HepG2 (cell line): ENCODE measurements at regions not wholly inside any gene's neighbourhood (a gene's known extent, or its start where the extent isn't known, plus 50 kb on each side); places are given as distances from the start of the nearest gene placed in this dataset.

Experiments
- ATAC-seq: fragments of 200-7000 bp; cut with Tn5 transposase; 3 replicates; pipeline ENCODE4 v1.9.1; 2020; ENCODE audit warnings: mild to moderate bottlenecking, moderate library complexity
- BruUV-seq: library from RNA; stranded (reverse); fragments of 400-500 nt; replicated peaks from 2 replicates; lab custom pipeline; 2021; lab: Mats Ljungman, UMichigan
- CTCF ChIA-PET: fragments of 300-600 bp; formaldehyde crosslinking; extraction: SDS; loops from one replicate; lab custom pipeline; 2021; ENCODE audit warnings: low total read pairs, inconsistent platforms, low intra/inter-chr PET ratio; lab: Yijun Ruan, JAX
- POLR2A ChIA-PET: fragments of 350-600 bp; sonication (Branson Sonifier 250); formaldehyde crosslinking; loops from one replicate; lab custom pipeline; 2020; ENCODE audit warnings: antibody characterized with exemption, inconsistent platforms; lab: Yijun Ruan, JAX
- DNase-seq: peaks from one replicate; pipeline ENCODE4 v3.0.0-alpha.2; 2015; ENCODE audit warnings: low spot score
- FAIRE-seq: peaks from 3 replicates; lab custom pipeline; 2011; peaks lifted over from hg19 to GRCh38; lab: Jason Lieb, UNC
- H2AFZ ChIP-seq: one replicate; pipeline ENCODE4 v1.6.1; 2011; ENCODE audit warnings: low read length, inconsistent platforms
- H3K27ac ChIP-seq: fragments of 300-600 bp; 3 replicates; pipeline ENCODE4 v1.8.0; 2011; ENCODE audit warnings: mixed run types, mild to moderate bottlenecking, mixed read lengths, low read length, inconsistent platforms; ENCODE audit not compliant: insufficient read depth; ENCODE audit errors: extremely low read length
- H3K27me3 ChIP-seq, 2 experiments: fragments of 200-600 bp in 1 of 2; 2 replicates in 1 of 2; 3 replicates in 1 of 2; pipeline versions ENCODE4 v1.6.0 to v1.8.0; 2011; ENCODE audit warnings: low read length in 2 of 2, mild to moderate bottlenecking in 2 of 2, moderate library complexity in 2 of 2, inconsistent platforms in 1 of 2; ENCODE audit not compliant: insufficient read depth in 2 of 2, control insufficient read depth in 1 of 2
- H3K36me3 ChIP-seq, 2 experiments: fragments of 200-600 bp in 1 of 2; replicated peaks in 1 of 2; 2 replicates in 1 of 2; 3 replicates in 1 of 2; pipeline versions ENCODE4 v1.5.1 to v1.8.0; 2011; ENCODE audit warnings: low read length in 2 of 2, inconsistent platforms in 1 of 2; ENCODE audit not compliant: insufficient read depth in 2 of 2, control insufficient read depth in 1 of 2
- H3K4me1 ChIP-seq: 2 replicates; pipeline ENCODE4 v1.5.1; 2012; ENCODE audit warnings: low read length, inconsistent platforms; ENCODE audit not compliant: insufficient read depth
- H3K4me2 ChIP-seq: 2 replicates; pipeline ENCODE4 v1.6.0; 2011; ENCODE audit warnings: low read depth, low read length, inconsistent platforms
- H3K4me3 ChIP-seq, 3 experiments: fragments of 200-600 bp in 1 of 3; sonication (generic), shearing (Covaris generic) in 1 of 3; replicated peaks in 1 of 3; 2 replicates each; pipeline ENCODE4 v1.5.1; 2011 to 2016; ENCODE audit warnings: low read length in 3 of 3, inconsistent platforms in 2 of 3, low read depth in 2 of 3, mild to moderate bottlenecking in 2 of 3, control low read depth in 1 of 3, mixed read lengths in 1 of 3; ENCODE audit not compliant: insufficient read depth in 1 of 3
- H3K79me2 ChIP-seq: one replicate; pipeline ENCODE4 v1.6.1; 2011; ENCODE audit warnings: low read length, inconsistent platforms; ENCODE audit not compliant: insufficient read depth
- H3K9ac ChIP-seq: 2 replicates; pipeline ENCODE4 v1.6.0; 2011; ENCODE audit warnings: mild to moderate bottlenecking, low read depth, low read length, inconsistent platforms; ENCODE audit not compliant: insufficient read depth
- H3K9me3 ChIP-seq: 2 replicates; pipeline ENCODE4 v1.5.1; 2012; ENCODE audit warnings: mild to moderate bottlenecking, low read length
- H4K20me1 ChIP-seq: 2 replicates; pipeline ENCODE4 v1.6.0; 2011; ENCODE audit warnings: inconsistent platforms, mild to moderate bottlenecking, low read length, moderate library complexity; ENCODE audit not compliant: insufficient read depth
- ADNP ChIP-seq: sonication (generic); formaldehyde crosslinking; IDR thresholded peaks from 2 replicates; pipeline ENCODE4 v1.4.0; 2020; ENCODE audit warnings: missing genetic modification reagents
- FOSL1 ChIP-seq: sonication (generic); formaldehyde crosslinking; IDR thresholded peaks from 2 replicates; pipeline ENCODE4 v1.9.0; 2021; ENCODE audit warnings: missing genetic modification reagents, borderline replicate concordance
- FOXA1 ChIP-seq, 2 experiments: fragments of 450-650 bp in 1 of 2; sonication (generic) in 1 of 2; formaldehyde crosslinking in 1 of 2; IDR thresholded peaks; 2 replicates each; pipeline versions ENCODE4 v1.4.0 to v1.6.1; 2016 to 2020; ENCODE audit warnings: missing genetic modification reagents in 1 of 2
- KLF13 ChIP-seq: sonication (generic); formaldehyde crosslinking; IDR thresholded peaks from 2 replicates; pipeline ENCODE4 v1.4.0; 2020; ENCODE audit warnings: mild to moderate bottlenecking, missing genetic modification reagents
- MEIS2 ChIP-seq: sonication (generic); formaldehyde crosslinking; IDR thresholded peaks from 2 replicates; pipeline ENCODE4 v1.9.0; 2021; ENCODE audit warnings: mild to moderate bottlenecking, missing genetic modification reagents
- SMARCC2 ChIP-seq: fragments of 450-650 bp; IDR thresholded peaks from 2 replicates; pipeline ENCODE4 v1.6.1; 2017; ENCODE audit warnings: antibody characterized with exemption, mild to moderate bottlenecking
- XRCC5 ChIP-seq: fragments of 200-400 bp; formaldehyde crosslinking; optimal IDR thresholded peaks from 2 replicates; pipeline ENCODE3; 2017; ENCODE audit warnings: mild to moderate bottlenecking, low read length
- ZFY ChIP-seq: sonication (generic); formaldehyde crosslinking; IDR thresholded peaks from 2 replicates; pipeline ENCODE4 v1.4.0; 2020; ENCODE audit warnings: missing genetic modification reagents
- ZNF331 ChIP-seq: sonication (generic); formaldehyde crosslinking; IDR thresholded peaks from 2 replicates; pipeline ENCODE4 v1.4.0; 2020; ENCODE audit warnings: missing genetic modification reagents
- ZNF468 ChIP-seq: sonication (generic); formaldehyde crosslinking; IDR thresholded peaks from 2 replicates; pipeline ENCODE4 v1.8.0; 2022; ENCODE audit warnings: mild to moderate bottlenecking, moderate library complexity, missing genetic modification reagents
- WGBS: methylation state at CpG from one replicate; pipeline ENCODE4 v1.1.6; 2017; ENCODE audit warnings: low lambda C conversion rate; 5-methylcytosine and 5-hydroxymethylcytosine counted together
- in situ Hi-C: cut with HindIII; loops from 2 replicates; pipeline ENCODE4 v1.10.0; 2017; ENCODE audit warnings: low pct_unique_long_range_greater_than_20kb; ENCODE audit not compliant: extremely low pct_ligation_motif_present
- intact Hi-C: fragments of 100-400 bp; cut with micrococcal nuclease; formaldehyde crosslinking; loops from one replicate; pipeline ENCODE4 v1.10.0; 2022; ENCODE audit not compliant: unreplicated experiment
- TF ChIP-seq, protein P1 (sequence below): sonication (generic); formaldehyde crosslinking; IDR thresholded peaks from 2 replicates; pipeline ENCODE4 v1.4.0; 2020; ENCODE audit warnings: missing genetic modification reagents, mild to moderate bottlenecking, borderline replicate concordance
- TF ChIP-seq, protein P2 (sequence below): sonication (generic); formaldehyde crosslinking; IDR thresholded peaks from 2 replicates; pipeline ENCODE4 v1.8.0; 2022; ENCODE audit warnings: mild to moderate bottlenecking, missing genetic modification reagents, borderline replicate concordance
- TF ChIP-seq, protein P3 (sequence below): sonication (generic); formaldehyde crosslinking; IDR thresholded peaks from 2 replicates; pipeline ENCODE4 v1.8.0; 2022; ENCODE audit warnings: missing genetic modification reagents, mild to moderate bottlenecking, inconsistent platforms, borderline replicate concordance
- TF ChIP-seq, protein P4 (sequence below): sonication (generic); formaldehyde crosslinking; IDR thresholded peaks from 2 replicates; pipeline ENCODE4 v1.8.0; 2023; ENCODE audit warnings: mild to moderate bottlenecking, missing genetic modification reagents
- TF ChIP-seq, protein P5 (sequence below): sonication (generic); formaldehyde crosslinking; IDR thresholded peaks from 2 replicates; pipeline ENCODE4 v1.9.0; 2021; ENCODE audit warnings: missing genetic modification reagents, borderline replicate concordance

DNA sequence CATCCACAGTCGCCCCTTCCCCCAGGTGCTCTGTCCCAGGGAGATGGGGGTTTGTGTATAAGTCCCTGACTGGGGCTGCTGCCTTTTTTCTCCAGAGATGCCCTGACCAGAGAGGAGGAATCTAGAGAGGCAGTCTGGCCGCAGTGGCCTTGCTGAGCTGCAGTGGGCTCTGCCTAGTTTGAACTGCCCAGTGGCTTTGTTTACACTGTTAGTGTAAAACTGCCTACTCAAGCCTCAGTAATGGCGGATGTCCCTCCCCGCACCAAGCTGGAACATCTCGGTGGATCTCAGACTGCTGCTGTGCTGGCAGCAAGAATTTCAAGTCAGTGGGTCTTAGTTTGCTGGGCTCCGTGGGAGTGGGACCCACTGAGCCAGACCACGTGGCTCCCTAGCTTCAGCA lies 102.6 kb upstream of the GIMD1 start (continued):
- TF ChIP-seq, protein P1, sequence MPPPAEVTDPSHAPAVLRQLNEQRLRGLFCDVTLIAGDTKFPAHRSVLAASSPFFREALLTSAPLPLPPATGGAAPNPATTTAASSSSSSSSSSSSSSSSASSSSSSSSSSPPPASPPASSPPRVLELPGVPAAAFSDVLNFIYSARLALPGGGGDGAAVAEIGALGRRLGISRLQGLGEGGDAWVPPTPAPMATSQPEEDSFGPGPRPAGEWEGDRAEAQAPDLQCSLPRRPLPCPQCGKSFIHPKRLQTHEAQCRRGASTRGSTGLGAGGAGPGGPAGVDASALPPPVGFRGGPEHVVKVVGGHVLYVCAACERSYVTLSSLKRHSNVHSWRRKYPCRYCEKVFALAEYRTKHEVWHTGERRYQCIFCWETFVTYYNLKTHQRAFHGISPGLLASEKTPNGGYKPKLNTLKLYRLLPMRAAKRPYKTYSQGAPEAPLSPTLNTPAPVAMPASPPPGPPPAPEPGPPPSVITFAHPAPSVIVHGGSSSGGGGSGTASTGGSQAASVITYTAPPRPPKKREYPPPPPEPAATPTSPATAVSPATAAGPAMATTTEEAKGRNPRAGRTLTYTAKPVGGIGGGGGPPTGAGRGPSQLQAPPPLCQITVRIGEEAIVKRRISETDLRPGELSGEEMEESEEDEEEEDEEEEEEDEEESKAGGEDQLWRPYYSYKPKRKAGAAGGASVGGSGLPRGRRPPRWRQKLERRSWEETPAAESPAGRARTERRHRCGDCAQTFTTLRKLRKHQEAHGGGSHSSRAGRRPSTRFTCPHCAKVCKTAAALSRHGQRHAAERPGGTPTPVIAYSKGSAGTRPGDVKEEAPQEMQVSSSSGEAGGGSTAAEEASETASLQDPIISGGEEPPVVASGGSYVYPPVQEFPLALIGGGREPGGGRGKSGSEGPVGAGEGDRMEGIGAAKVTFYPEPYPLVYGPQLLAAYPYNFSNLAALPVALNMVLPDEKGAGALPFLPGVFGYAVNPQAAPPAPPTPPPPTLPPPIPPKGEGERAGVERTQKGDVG (CRISPR knock-in tag) = no peak
- TF ChIP-seq FOSL1 = no peak
- TF ChIP-seq MEIS2 = no peak
- no peak for TF ChIP-seq ZNF468 (CRISPR knock-in tag)
- TF ChIP-seq SMARCC2 = no peak
- no peak for TF ChIP-seq KLF13 (CRISPR knock-in tag)
- TF ChIP-seq, protein P2, sequence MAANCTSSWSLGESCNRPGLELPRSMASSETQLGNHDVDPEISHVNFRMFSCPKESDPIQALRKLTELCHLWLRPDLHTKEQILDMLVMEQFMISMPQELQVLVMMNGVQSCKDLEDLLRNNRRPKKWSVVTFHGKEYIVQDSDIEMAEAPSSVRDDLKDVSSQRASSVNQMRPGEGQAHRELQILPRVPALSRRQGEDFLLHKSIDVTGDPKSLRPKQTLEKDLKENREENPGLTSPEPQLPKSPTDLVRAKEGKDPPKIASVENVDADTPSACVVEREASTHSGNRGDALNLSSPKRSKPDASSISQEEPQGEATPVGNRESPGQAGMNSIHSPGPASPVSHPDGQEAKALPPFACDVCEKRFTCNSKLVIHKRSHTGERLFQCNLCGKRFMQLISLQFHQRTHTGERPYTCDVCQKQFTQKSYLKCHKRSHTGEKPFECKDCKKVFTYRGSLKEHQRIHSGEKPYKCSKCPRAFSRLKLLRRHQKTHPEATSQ = 0 out of 2 replicates have a peak, but pooled peaks have one; percentile 26
- TF ChIP-seq FOXA1 (IDR thresholded peaks at IDR 0.05) = no peak
- TF ChIP-seq FOXA1 (CRISPR knock-in tag; IDR thresholded peaks at IDR 0.05) = peak; percentile 54; the same call in 1 of the 2 replicates

DNA sequence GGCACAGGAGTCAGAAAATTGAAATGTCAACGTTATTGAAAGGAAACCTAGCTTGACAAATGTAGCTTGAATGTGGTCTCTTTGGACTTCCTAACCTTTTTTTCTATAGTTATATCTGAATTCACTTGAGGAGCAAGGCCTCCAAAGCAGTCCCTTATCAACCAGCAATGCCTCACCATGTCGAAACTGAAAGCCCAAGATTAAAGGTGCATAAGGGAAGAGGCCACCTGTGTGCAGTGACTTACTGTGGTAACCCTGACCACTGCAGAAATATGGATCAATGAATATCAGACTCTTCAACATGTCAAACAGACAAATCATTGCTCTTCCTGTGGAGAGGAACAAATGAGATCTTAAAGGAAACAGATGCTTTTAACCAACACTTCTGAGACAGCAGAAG lies 95.0 kb upstream of the GIMD1 start:
- no peak for FAIRE-seq
- no peak overlapping the region for H3K4me2 ChIP-seq
- H3K4me1 ChIP-seq = no peaks in the 10 kb centered on the region
- no TSS peak for BruUV-seq
- H4K20me1 ChIP-seq = no peaks in the 10 kb centered on the region
- WGBS = 3% methylated on average over 2 of the region's 2 CpGs
- H3K4me3 ChIP-seq = no peak overlapping the region
- H3K79me2 ChIP-seq = no peaks in the 10 kb centered on the region
- CTCF ChIA-PET = no interaction called here
- H3K36me3 ChIP-seq = no peaks in the 10 kb centered on the region
- H2AFZ ChIP-seq = no peak overlapping the region
- POLR2A ChIA-PET = no interaction called here
- H3K27me3 ChIP-seq = no peaks in the 10 kb centered on the region
- H3K9me3 ChIP-seq = no peaks in the 10 kb centered on the region
- H3K27ac ChIP-seq = no peak overlapping the region
- in situ Hi-C loops = no loop called here
- ATAC-seq = no peak
- H3K9ac ChIP-seq = no peak overlapping the region
- no peak for DNase-seq
- intact Hi-C loops = loop anchor here (10.0 kb wide), 1 partner anchor 699 kb away; no protein-coding TSS in a partner anchor
- TF ChIP-seq XRCC5 (no peak), ZFY (CRISPR knock-in tag) (no peak), ZNF331 (CRISPR knock-in tag) (no peak), ADNP (CRISPR knock-in tag) (no peak)
- TF ChIP-seq, protein P3, sequence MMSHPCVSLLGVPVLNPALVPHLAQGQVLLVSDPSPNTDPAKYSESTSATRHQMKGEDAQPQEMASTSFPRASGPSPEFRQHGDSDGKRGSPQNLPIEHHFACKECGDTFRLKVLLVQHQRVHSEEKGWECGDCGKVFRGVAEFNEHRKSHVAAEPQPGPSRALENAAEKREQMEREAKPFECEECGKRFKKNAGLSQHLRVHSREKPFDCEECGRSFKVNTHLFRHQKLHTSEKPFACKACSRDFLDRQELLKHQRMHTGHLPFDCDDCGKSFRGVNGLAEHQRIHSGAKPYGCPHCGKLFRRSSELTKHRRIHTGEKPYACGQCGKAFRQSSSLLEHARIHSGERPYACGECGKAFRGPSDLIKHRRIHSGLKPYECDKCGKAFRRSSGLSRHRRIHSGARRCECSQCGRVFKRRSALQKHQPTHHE = no peak
- TF ChIP-seq, protein P4, sequence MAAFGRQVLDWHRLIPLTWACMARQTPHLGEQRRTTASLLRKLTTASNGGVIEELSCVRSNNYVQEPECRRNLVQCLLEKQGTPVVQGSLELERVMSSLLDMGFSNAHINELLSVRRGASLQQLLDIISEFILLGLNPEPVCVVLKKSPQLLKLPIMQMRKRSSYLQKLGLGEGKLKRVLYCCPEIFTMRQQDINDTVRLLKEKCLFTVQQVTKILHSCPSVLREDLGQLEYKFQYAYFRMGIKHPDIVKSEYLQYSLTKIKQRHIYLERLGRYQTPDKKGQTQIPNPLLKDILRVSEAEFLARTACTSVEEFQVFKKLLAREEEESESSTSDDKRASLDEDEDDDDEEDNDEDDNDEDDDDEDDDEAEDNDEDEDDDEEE (CRISPR knock-in tag) = no peak
- TF ChIP-seq, protein P5, sequence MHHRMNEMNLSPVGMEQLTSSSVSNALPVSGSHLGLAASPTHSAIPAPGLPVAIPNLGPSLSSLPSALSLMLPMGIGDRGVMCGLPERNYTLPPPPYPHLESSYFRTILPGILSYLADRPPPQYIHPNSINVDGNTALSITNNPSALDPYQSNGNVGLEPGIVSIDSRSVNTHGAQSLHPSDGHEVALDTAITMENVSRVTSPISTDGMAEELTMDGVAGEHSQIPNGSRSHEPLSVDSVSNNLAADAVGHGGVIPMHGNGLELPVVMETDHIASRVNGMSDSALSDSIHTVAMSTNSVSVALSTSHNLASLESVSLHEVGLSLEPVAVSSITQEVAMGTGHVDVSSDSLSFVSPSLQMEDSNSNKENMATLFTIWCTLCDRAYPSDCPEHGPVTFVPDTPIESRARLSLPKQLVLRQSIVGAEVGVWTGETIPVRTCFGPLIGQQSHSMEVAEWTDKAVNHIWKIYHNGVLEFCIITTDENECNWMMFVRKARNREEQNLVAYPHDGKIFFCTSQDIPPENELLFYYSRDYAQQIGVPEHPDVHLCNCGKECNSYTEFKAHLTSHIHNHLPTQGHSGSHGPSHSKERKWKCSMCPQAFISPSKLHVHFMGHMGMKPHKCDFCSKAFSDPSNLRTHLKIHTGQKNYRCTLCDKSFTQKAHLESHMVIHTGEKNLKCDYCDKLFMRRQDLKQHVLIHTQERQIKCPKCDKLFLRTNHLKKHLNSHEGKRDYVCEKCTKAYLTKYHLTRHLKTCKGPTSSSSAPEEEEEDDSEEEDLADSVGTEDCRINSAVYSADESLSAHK (CRISPR knock-in tag) = no peak
